OCI-LY7 (cell line): ENCODE measurements at regions not wholly inside any gene's neighbourhood (a gene's known extent, or its start where the extent isn't known, plus 50 kb on each side); places are given as distances from the start of the nearest gene placed in this dataset.

Experiments used
- CTCF ChIP-seq: fragments of 200-600 bp; sonication (generic); conservative IDR thresholded peaks from 2 replicates; pipeline ENCODE4 v1.5.1; 2014; ENCODE audit warnings: mild to moderate bottlenecking, antibody characterized with exemption, low read length, moderate library complexity, mixed read lengths
- EZH2phosphoT487 ChIP-seq: fragments of 200-600 bp; sonication (generic); IDR thresholded peaks from 2 replicates; pipeline ENCODE4 v1.6.1; 2018; ENCODE audit warnings: low read depth, borderline replicate concordance, mild to moderate bottlenecking, mixed run types, antibody characterized with exemption, low read length, moderate library complexity, mixed read lengths

DNA sequence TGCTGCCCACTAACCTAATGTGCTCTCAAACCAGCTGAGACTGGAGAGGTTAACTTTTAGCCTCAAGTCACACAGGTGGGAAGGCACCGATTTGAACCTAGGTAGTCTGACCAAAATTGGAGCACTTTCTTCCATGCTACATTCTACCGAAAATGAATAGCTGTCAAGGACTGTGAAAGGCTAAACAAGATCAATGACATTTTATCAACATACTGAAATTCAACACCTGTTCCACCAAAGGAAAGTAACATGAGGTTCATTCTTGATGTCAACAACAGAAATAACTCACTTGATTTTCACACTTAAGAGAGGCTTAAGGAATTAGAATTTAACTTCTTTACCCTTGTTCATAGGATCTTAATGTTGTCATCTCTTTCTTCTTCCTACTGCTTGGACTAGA lies 284.4 kb upstream of the MON1B start:
- no peak for TF ChIP-seq EZH2phosphoT487
- TF ChIP-seq CTCF, result no peak
